Loucy (cell line): ENCODE measurements at regions not wholly inside any gene's neighbourhood (a gene's known extent, or its start where the extent isn't known, plus 50 kb on each side); places are given as distances from the start of the nearest gene placed in this dataset.

Experiments used
- H2AFZ ChIP-seq: fragments of 200-600 bp; sonication (generic); 2 replicates; pipeline ENCODE4 v1.6.0; 2016; ENCODE audit warnings: antibody characterized with exemption, mild to moderate bottlenecking, low read length, moderate library complexity
- H3F3A ChIP-seq: fragments of 200-600 bp; 2 replicates; pipeline ENCODE4 v1.6.0; 2016; ENCODE audit warnings: antibody characterized with exemption, low read depth, mild to moderate bottlenecking
- H3K27me3 ChIP-seq: fragments of 200-600 bp; sonication (generic); 2 replicates; pipeline ENCODE4 v1.6.1; 2014; ENCODE audit warnings: low read length, mild to moderate bottlenecking; ENCODE audit not compliant: insufficient read depth, poor library complexity, severe bottlenecking
- H3K36me3 ChIP-seq: fragments of 200-600 bp; sonication (generic); 2 replicates; pipeline ENCODE4 v1.6.1; 2016; ENCODE audit warnings: low read length; ENCODE audit not compliant: insufficient read depth
- H3K4me1 ChIP-seq: fragments of 200-600 bp; sonication (generic); 2 replicates; pipeline ENCODE4 v1.5.1; 2014; ENCODE audit warnings: low read length, mild to moderate bottlenecking; ENCODE audit not compliant: insufficient read depth, poor library complexity, severe bottlenecking
- H3K4me2 ChIP-seq: fragments of 200-600 bp; sonication (generic); 2 replicates; pipeline ENCODE4 v1.6.0; 2014; ENCODE audit warnings: antibody characterized with exemption, low read length, low read depth, mild to moderate bottlenecking; ENCODE audit not compliant: poor library complexity, severe bottlenecking
- H3K4me3 ChIP-seq: fragments of 200-600 bp; sonication (generic); 2 replicates; pipeline ENCODE4 v1.5.1; 2014; ENCODE audit warnings: low read length, mild to moderate bottlenecking, mixed read lengths; ENCODE audit not compliant: poor library complexity, severe bottlenecking
- H3K79me2 ChIP-seq: fragments of 200-600 bp; sonication (generic); 2 replicates; pipeline ENCODE4 v1.6.1; 2014; ENCODE audit warnings: low read length; ENCODE audit not compliant: insufficient read depth
- H3K9ac ChIP-seq: fragments of 200-600 bp; sonication (generic); 2 replicates; pipeline ENCODE4 v1.6.0; 2014; ENCODE audit warnings: mild to moderate bottlenecking, low read depth, low read length, moderate library complexity; ENCODE audit not compliant: poor library complexity, severe bottlenecking
- H3K9me2 ChIP-seq: fragments of 200-600 bp; sonication (generic); replicated peaks from 2 replicates; pipeline ENCODE4 v1.6.1; 2016; ENCODE audit warnings: low read depth, low read length, mixed read lengths
- H3K9me3 ChIP-seq: fragments of 200-600 bp; sonication (generic); 2 replicates; pipeline ENCODE4 v1.6.1; 2014; ENCODE audit warnings: mild to moderate bottlenecking, antibody characterized with exemption, low read length, low read depth; ENCODE audit not compliant: insufficient read depth
- H4K20me1 ChIP-seq: fragments of 200-600 bp; sonication (generic); 2 replicates; pipeline ENCODE4 v1.6.0; 2014; ENCODE audit warnings: antibody characterized with exemption, low read length, mild to moderate bottlenecking; ENCODE audit not compliant: insufficient read depth, poor library complexity, severe bottlenecking
- EZH2phosphoT487 ChIP-seq: fragments of 200-600 bp; IDR thresholded peaks from 2 replicates; pipeline ENCODE4 v1.6.1; 2018; ENCODE audit warnings: antibody characterized with exemption, mild to moderate bottlenecking, moderate library complexity, borderline replicate concordance
- TF ChIP-seq, protein P1 (sequence below): fragments of 200-600 bp; sonication (generic); conservative IDR thresholded peaks from 2 replicates; pipeline ENCODE4 v1.5.1; 2014; ENCODE audit warnings: mild to moderate bottlenecking, antibody characterized with exemption, low read length

- H3K9ac ChIP-seq, result no peak overlapping the region
- no peaks in the 10 kb centered on the region for H4K20me1 ChIP-seq
- H3K79me2 ChIP-seq, result no peaks in the 10 kb centered on the region
- peaks cover 3% of the 10 kb centered on the region for H3K4me1 ChIP-seq
- no peak overlapping the region for H3K4me3 ChIP-seq
- H3K36me3 ChIP-seq, result no peaks in the 10 kb centered on the region
- H3K4me2 ChIP-seq, result no peak overlapping the region
- H3K9me2 ChIP-seq, result no peaks in the 10 kb centered on the region
- H3F3A ChIP-seq, result no peaks in the 10 kb centered on the region
- H3K27me3 ChIP-seq, result no peaks in the 10 kb centered on the region
- no peak for TF ChIP-seq EZH2phosphoT487
- TF ChIP-seq, protein P1, sequence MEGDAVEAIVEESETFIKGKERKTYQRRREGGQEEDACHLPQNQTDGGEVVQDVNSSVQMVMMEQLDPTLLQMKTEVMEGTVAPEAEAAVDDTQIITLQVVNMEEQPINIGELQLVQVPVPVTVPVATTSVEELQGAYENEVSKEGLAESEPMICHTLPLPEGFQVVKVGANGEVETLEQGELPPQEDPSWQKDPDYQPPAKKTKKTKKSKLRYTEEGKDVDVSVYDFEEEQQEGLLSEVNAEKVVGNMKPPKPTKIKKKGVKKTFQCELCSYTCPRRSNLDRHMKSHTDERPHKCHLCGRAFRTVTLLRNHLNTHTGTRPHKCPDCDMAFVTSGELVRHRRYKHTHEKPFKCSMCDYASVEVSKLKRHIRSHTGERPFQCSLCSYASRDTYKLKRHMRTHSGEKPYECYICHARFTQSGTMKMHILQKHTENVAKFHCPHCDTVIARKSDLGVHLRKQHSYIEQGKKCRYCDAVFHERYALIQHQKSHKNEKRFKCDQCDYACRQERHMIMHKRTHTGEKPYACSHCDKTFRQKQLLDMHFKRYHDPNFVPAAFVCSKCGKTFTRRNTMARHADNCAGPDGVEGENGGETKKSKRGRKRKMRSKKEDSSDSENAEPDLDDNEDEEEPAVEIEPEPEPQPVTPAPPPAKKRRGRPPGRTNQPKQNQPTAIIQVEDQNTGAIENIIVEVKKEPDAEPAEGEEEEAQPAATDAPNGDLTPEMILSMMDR, result no peak
- H3K9me3 ChIP-seq, result no peaks in the 10 kb centered on the region
- no peak overlapping the region for H2AFZ ChIP-seq
Observed at GRCh38 chr12:89995870-89996269, 287.2 kb upstream of the ATP2B1 start.

DNA sequence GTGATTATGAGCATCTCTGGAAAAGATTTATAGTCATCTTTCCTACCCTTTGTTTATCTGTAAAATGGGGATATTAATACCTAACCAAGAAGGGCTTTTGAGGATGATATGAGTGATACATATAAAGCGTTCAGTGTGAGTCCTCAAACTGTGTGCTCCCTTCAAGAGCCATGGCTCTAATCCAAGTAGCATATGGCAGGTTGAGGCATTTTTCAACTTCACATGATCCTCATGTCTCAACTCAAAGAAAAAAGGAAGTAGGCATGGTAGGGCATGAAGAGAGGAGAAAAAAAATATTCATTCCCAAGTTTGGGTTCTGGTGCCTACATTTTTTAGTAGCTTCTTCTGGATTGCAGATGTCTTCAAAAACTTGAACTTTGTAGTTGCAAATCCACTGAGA, 286.3 kb upstream of the ATP2B1 start:
- no peaks in the 10 kb centered on the region for H3F3A ChIP-seq
- peaks cover 3% of the 10 kb centered on the region for H3K4me1 ChIP-seq
- no peaks in the 10 kb centered on the region for H3K9me3 ChIP-seq
- no peak overlapping the region for H3K9ac ChIP-seq
- H3K4me2 ChIP-seq, result no peak overlapping the region
- no peak overlapping the region for H2AFZ ChIP-seq
- no peak overlapping the region for H3K4me3 ChIP-seq
- no peaks in the 10 kb centered on the region for H4K20me1 ChIP-seq
- no peaks in the 10 kb centered on the region for H3K79me2 ChIP-seq
- TF ChIP-seq EZH2phosphoT487, result no peak
- TF ChIP-seq, protein P1, result no peak
- H3K36me3 ChIP-seq, result no peaks in the 10 kb centered on the region
- H3K27me3 ChIP-seq, result no peaks in the 10 kb centered on the region
- H3K9me2 ChIP-seq, result no peaks in the 10 kb centered on the region

GRCh38 chr12:89993632-89994031, 285.0 kb upstream of the ATP2B1 start:
- Histone ChIP-seq H3F3A (no peaks in the 10 kb centered on the region), H3K4me2 (no peak overlapping the region), H2AFZ (no peak overlapping the region), H3K9ac (no peak overlapping the region), H3K79me2 (no peaks in the 10 kb centered on the region), H3K9me3 (no peaks in the 10 kb centered on the region), H3K4me3 (no peak overlapping the region), H4K20me1 (no peaks in the 10 kb centered on the region), H3K36me3 (no peaks in the 10 kb centered on the region), H3K4me1 (peaks cover 3% of the 10 kb centered on the region), H3K27me3 (no peaks in the 10 kb centered on the region), H3K9me2 (no peaks in the 10 kb centered on the region)
- no peak for TF ChIP-seq EZH2phosphoT487
- TF ChIP-seq, protein P1, result no peak
